SK-N-SH (cell line): ENCODE measurements at regions not wholly inside any gene's neighbourhood (a gene's known extent, or its start where the extent isn't known, plus 50 kb on each side); places are given as distances from the start of the nearest gene placed in this dataset.

Experiments
- GABPA ChIP-seq: IDR thresholded peaks from 2 replicates; pipeline ENCODE4 v1.4.0; 2012; ENCODE audit warnings: low read depth, mild to moderate bottlenecking
- POLR2AphosphoS5 ChIP-seq: IDR thresholded peaks from 2 replicates; pipeline ENCODE4 v1.6.1; 2012; ENCODE audit warnings: low read depth, low read length
- RCOR1 ChIP-seq: fragments of 150-350 bp; IDR thresholded peaks from 2 replicates; pipeline ENCODE4 v1.6.1; 2017; ENCODE audit warnings: antibody characterized with exemption, low read length
- SMC3 ChIP-seq: IDR thresholded peaks from 2 replicates; pipeline ENCODE4 v1.6.1; 2012; ENCODE audit warnings: low read depth, low read length, improper control_type of control experiment
- TF ChIP-seq, protein P1 (sequence below): fragments of 200-600 bp; sonication (generic); IDR thresholded peaks from 2 replicates; pipeline ENCODE4 v1.6.1; 2017; ENCODE audit warnings: antibody characterized with exemption, mild to moderate bottlenecking, moderate library complexity
- TF ChIP-seq, protein P2 (sequence below): fragments of 150-350 bp; IDR thresholded peaks from 2 replicates; pipeline ENCODE4 v1.6.1; 2017; ENCODE audit warnings: antibody characterized with exemption, low read length, low read depth, borderline replicate concordance
- TF ChIP-seq, protein P3 (sequence below): fragments of 150-350 bp; IDR thresholded peaks from 2 replicates; pipeline ENCODE4 v1.6.1; 2016; ENCODE audit warnings: mild to moderate bottlenecking, low read depth, low read length

DNA sequence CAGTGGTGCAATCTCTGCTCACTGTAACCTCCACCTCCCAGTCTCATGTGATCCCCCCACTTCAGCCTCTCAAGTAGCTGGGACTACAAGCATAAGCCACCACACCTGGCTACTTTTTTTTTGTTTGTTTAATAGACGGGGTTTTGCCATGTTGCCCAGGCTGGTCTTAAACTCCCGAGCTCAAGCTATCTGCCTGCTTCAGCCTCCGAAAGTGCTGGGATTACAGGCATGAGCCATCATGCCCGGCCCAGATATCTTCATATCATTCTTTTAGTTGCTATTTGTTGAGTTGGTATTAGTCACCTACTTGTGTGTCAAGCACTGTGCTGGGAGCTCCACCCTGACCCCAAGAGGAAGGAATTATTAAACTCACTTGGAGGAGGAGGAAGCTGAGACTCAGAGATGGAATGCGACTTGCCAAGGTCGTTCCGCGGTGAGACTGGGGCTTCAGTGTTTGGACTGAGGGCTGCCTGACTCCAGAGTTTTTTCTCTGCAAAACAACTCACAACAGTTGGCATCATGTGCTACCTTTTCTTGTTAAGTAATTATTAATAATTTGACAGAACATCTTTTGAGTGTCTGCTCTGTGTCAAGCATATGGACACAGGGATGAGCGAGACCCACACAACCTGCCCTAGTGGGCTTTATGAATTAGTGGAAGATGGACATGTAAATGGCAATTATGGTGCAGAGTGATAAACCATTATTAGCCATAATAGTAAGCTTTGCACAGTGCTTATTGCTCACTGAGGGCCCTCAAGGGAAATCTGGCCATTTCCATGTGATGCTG is 132.0 kb downstream of the FOXD2 start:
- TF ChIP-seq, protein P1, sequence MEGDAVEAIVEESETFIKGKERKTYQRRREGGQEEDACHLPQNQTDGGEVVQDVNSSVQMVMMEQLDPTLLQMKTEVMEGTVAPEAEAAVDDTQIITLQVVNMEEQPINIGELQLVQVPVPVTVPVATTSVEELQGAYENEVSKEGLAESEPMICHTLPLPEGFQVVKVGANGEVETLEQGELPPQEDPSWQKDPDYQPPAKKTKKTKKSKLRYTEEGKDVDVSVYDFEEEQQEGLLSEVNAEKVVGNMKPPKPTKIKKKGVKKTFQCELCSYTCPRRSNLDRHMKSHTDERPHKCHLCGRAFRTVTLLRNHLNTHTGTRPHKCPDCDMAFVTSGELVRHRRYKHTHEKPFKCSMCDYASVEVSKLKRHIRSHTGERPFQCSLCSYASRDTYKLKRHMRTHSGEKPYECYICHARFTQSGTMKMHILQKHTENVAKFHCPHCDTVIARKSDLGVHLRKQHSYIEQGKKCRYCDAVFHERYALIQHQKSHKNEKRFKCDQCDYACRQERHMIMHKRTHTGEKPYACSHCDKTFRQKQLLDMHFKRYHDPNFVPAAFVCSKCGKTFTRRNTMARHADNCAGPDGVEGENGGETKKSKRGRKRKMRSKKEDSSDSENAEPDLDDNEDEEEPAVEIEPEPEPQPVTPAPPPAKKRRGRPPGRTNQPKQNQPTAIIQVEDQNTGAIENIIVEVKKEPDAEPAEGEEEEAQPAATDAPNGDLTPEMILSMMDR = peak; percentile 72
- TF ChIP-seq, protein P2, sequence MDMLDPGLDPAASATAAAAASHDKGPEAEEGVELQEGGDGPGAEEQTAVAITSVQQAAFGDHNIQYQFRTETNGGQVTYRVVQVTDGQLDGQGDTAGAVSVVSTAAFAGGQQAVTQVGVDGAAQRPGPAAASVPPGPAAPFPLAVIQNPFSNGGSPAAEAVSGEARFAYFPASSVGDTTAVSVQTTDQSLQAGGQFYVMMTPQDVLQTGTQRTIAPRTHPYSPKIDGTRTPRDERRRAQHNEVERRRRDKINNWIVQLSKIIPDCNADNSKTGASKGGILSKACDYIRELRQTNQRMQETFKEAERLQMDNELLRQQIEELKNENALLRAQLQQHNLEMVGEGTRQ = no peak
- TF ChIP-seq RCOR1 (no peak), SMC3 (no peak), GABPA (no peak), POLR2AphosphoS5 (no peak)
- TF ChIP-seq, protein P3, sequence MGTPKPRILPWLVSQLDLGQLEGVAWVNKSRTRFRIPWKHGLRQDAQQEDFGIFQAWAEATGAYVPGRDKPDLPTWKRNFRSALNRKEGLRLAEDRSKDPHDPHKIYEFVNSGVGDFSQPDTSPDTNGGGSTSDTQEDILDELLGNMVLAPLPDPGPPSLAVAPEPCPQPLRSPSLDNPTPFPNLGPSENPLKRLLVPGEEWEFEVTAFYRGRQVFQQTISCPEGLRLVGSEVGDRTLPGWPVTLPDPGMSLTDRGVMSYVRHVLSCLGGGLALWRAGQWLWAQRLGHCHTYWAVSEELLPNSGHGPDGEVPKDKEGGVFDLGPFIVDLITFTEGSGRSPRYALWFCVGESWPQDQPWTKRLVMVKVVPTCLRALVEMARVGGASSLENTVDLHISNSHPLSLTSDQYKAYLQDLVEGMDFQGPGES = no peak
